SU-DHL-6 (cell line): ENCODE measurements at regions not wholly inside any gene's neighbourhood (a gene's known extent, or its start where the extent isn't known, plus 50 kb on each side); places are given as distances from the start of the nearest gene placed in this dataset.

Experiments
- CTCF ChIP-seq: fragments of 200-600 bp; sonication (generic); IDR thresholded peaks from one replicate; pipeline ENCODE4 v1.5.1; 2017; ENCODE audit warnings: antibody characterized with exemption, mild to moderate bottlenecking, low read length, moderate library complexity; ENCODE audit not compliant: insufficient read depth, poor library complexity, severe bottlenecking
- EZH2phosphoT487 ChIP-seq: fragments of 200-600 bp; sonication (generic), shearing (Covaris generic); conservative IDR thresholded peaks from 2 replicates; pipeline ENCODE4 v1.6.1; 2018; ENCODE audit warnings: mild to moderate bottlenecking, antibody characterized with exemption, low read length, moderate library complexity, mixed read lengths

GRCh38 chr3:153573481-153573880, 411.5 kb downstream of the RAP2B start:
- TF ChIP-seq EZH2phosphoT487, result no peak
- TF ChIP-seq CTCF, result no peak
